DMS 273 (cell line): ENCODE measurements at regions not wholly inside any gene's neighbourhood (a gene's known extent, or its start where the extent isn't known, plus 50 kb on each side); places are given as distances from the start of the nearest gene placed in this dataset.
"Not testable (repeated sequence)": the region's sequence is repeated elsewhere in the genome, so short reads cannot be mapped to it uniquely, and the experiment has no call there.

Experiments
- DNase-seq: peaks from one replicate; lab custom pipeline; 2025; ENCODE audit not compliant: unreplicated experiment; lab: John Stamatoyannopoulos, UW

- peak; percentile 72 for DNase-seq
Measured at GRCh38 chr16:63461248-63461841, 1425.1 kb upstream of the CDH8 start.

- DNase-seq = no peak
Measured at GRCh38 chr16:63458846-63459245, 1422.6 kb upstream of the CDH8 start.

GRCh38 chr16:63457869-63458268, 1421.6 kb upstream of the CDH8 start:
- DNase-seq = no peak

- DNase-seq = no peak
Measured at GRCh38 chr16:63453261-63453660, 1417.0 kb upstream of the CDH8 start.

- no peak for DNase-seq
Measured at GRCh38 chr16:63447121-63447520, 1410.9 kb upstream of the CDH8 start.

GRCh38 chr16:63442246-63442645, 1406.0 kb upstream of the CDH8 start:
- no peak for DNase-seq

- peak; percentile 7 for DNase-seq
Measured at GRCh38 chr16:63426275-63426870, 1390.1 kb upstream of the CDH8 start.

- peak; percentile 56 for DNase-seq
Measured at GRCh38 chr16:63422715-63423114, 1386.5 kb upstream of the CDH8 start.

GRCh38 chr16:63416712-63417111, 1380.5 kb upstream of the CDH8 start:
- no peak for DNase-seq

GRCh38 chr16:63415014-63415413, 1378.8 kb upstream of the CDH8 start:
- DNase-seq = no peak

GRCh38 chr16:63410594-63410993, 1374.4 kb upstream of the CDH8 start:
- DNase-seq = no peak

- no peak for DNase-seq
Measured at GRCh38 chr16:63403792-63404191, 1367.6 kb upstream of the CDH8 start.

GRCh38 chr16:63388277-63388676, 1352.0 kb upstream of the CDH8 start:
- DNase-seq = not testable (repeated sequence)

- peak; percentile 73 for DNase-seq
Measured at GRCh38 chr16:63385714-63386432, 1349.6 kb upstream of the CDH8 start.

GRCh38 chr16:63373744-63374143, 1337.5 kb upstream of the CDH8 start:
- no peak for DNase-seq

GRCh38 chr16:63372815-63373214, 1336.6 kb upstream of the CDH8 start:
- DNase-seq = no peak

GRCh38 chr16:63372283-63372682, 1336.0 kb upstream of the CDH8 start:
- DNase-seq = no peak

GRCh38 chr16:63365649-63366304, 1329.5 kb upstream of the CDH8 start:
- no peak for DNase-seq

- DNase-seq = no peak
Measured at GRCh38 chr16:63363738-63364137, 1327.5 kb upstream of the CDH8 start.

- peak; percentile 75 for DNase-seq
Measured at GRCh38 chr16:63361032-63361624, 1324.9 kb upstream of the CDH8 start.

GRCh38 chr16:63349961-63350360, 1313.7 kb upstream of the CDH8 start:
- DNase-seq = no peak

GRCh38 chr16:63346000-63346399, 1309.8 kb upstream of the CDH8 start:
- no peak for DNase-seq
